Mesendoderm (in vitro differentiated cells): ENCODE measurements at regions not wholly inside any gene's neighbourhood (a gene's known extent, or its start where the extent isn't known, plus 50 kb on each side); places are given as distances from the start of the nearest gene placed in this dataset.

ENCODE experiments used
- DNase-seq: peaks from one replicate; pipeline ENCODE4 v3.0.0; 2013
- H2AK5ac ChIP-seq: 2 replicates; pipeline ENCODE4 v1.6.1; 2013; ENCODE audit warnings: low read length, inconsistent platforms
- H2BK120ac ChIP-seq: 2 replicates; pipeline ENCODE4 v1.6.1; 2013; ENCODE audit warnings: low read depth, mild to moderate bottlenecking, low read length, moderate library complexity, mixed read lengths
- H2BK15ac ChIP-seq: replicated peaks from 2 replicates; pipeline ENCODE4 v1.6.1; 2013; ENCODE audit warnings: low read depth, mild to moderate bottlenecking, moderate library complexity
- H2BK5ac ChIP-seq: 2 replicates; pipeline ENCODE4 v1.6.1; 2013; ENCODE audit warnings: low read length, inconsistent platforms
- H3K18ac ChIP-seq: 2 replicates; pipeline ENCODE4 v1.6.1; 2013; ENCODE audit warnings: mild to moderate bottlenecking, low read length, mixed read lengths
- H3K23ac ChIP-seq: one replicate; pipeline ENCODE4 v1.6.1; 2013; ENCODE audit warnings: low read length
- H3K27ac ChIP-seq: 2 replicates; pipeline ENCODE4 v1.5.1; 2013; ENCODE audit warnings: low read depth, mild to moderate bottlenecking, inconsistent platforms, low read length, moderate library complexity
- H3K27me3 ChIP-seq: 2 replicates; pipeline ENCODE4 v1.6.1; 2013; ENCODE audit warnings: low read length, control low read depth, mild to moderate bottlenecking, inconsistent platforms; ENCODE audit not compliant: insufficient read depth, poor library complexity
- H3K36me3 ChIP-seq: 2 replicates; pipeline ENCODE4 v1.6.1; 2013; ENCODE audit warnings: low read length, inconsistent platforms; ENCODE audit not compliant: control insufficient read depth, insufficient read depth
- H3K4ac ChIP-seq: one replicate; pipeline ENCODE4 v1.6.1; 2013; ENCODE audit warnings: low read depth, mild to moderate bottlenecking, low read length, moderate library complexity
- H3K4me1 ChIP-seq: 2 replicates; pipeline ENCODE4 v1.6.1; 2013; ENCODE audit warnings: low read depth, low read length, inconsistent platforms; ENCODE audit not compliant: control insufficient read depth
- H3K4me2 ChIP-seq: 2 replicates; pipeline ENCODE4 v1.6.1; 2013; ENCODE audit warnings: low read length
- H3K4me3 ChIP-seq: 2 replicates; pipeline ENCODE4 v1.5.1; 2013; ENCODE audit warnings: mild to moderate bottlenecking, low read length
- H3K56ac ChIP-seq: one replicate; pipeline ENCODE4 v1.6.1; 2013; ENCODE audit warnings: low read length
- H3K79me1 ChIP-seq: 2 replicates; pipeline ENCODE4 v1.6.1; 2013; ENCODE audit warnings: low read length, inconsistent platforms
- H3K79me2 ChIP-seq: 2 replicates; pipeline ENCODE4 v1.6.1; 2013; ENCODE audit warnings: mild to moderate bottlenecking, low read length; ENCODE audit not compliant: control insufficient read depth, insufficient read depth
- H3K9ac ChIP-seq: 2 replicates; pipeline ENCODE4 v1.6.1; 2013; ENCODE audit warnings: low read length, inconsistent platforms
- H4K5ac ChIP-seq: one replicate; pipeline ENCODE4 v1.6.1; 2013; ENCODE audit warnings: low read length
- H4K8ac ChIP-seq: one replicate; pipeline ENCODE4 v1.6.1; 2013; ENCODE audit warnings: low read depth, mild to moderate bottlenecking, control low read depth, low read length, moderate library complexity
- WGBS: extraction: QIAGEN DNeasy Blood & Tissue Kit; methylation state at CpG from one replicate; pipeline ENCODE4 v1.1.7; 2013; ENCODE audit warnings: low lambda C conversion rate, missing lambda C conversion rate; ENCODE audit not compliant: insufficient coverage; ENCODE audit errors: extremely low coverage; 5-methylcytosine and 5-hydroxymethylcytosine counted together

GRCh38 chrX:88660836-88661235 lies 86.2 kb upstream of the CPXCR1 start:
- Histone ChIP-seq H4K5ac (no peak overlapping the region), H4K8ac (no peak overlapping the region), H3K56ac (no peak overlapping the region), H2AK5ac (no peak overlapping the region), H3K4me2 (no peak overlapping the region), H3K79me1 (no peaks in the 10 kb centered on the region), H3K4ac (no peak overlapping the region), H3K27me3 (no peaks in the 10 kb centered on the region), H3K9ac (no peak overlapping the region), H2BK5ac (no peak overlapping the region), H3K4me3 (no peak overlapping the region), H3K18ac (no peak overlapping the region), H3K4me1 (no peaks in the 10 kb centered on the region), H3K23ac (no peak overlapping the region), H2BK120ac (no peak overlapping the region), H2BK15ac (no peak overlapping the region), H3K79me2 (no peaks in the 10 kb centered on the region), H3K36me3 (no peaks in the 10 kb centered on the region), H3K27ac (no peak overlapping the region)
- no peak for DNase-seq
- WGBS, result no CpG with 5 or more reads among the region's 1 CpG

GRCh38 chrX:88672261-88672660 lies 74.8 kb upstream of the CPXCR1 start:
- Histone ChIP-seq H2BK5ac (no peak overlapping the region), H3K27ac (no peak overlapping the region), H3K36me3 (no peaks in the 10 kb centered on the region), H2BK120ac (no peak overlapping the region), H3K79me2 (no peaks in the 10 kb centered on the region), H3K4me3 (no peak overlapping the region), H3K9ac (no peak overlapping the region), H3K27me3 (no peaks in the 10 kb centered on the region), H4K5ac (no peak overlapping the region), H2BK15ac (no peak overlapping the region), H3K4ac (no peak overlapping the region), H4K8ac (no peak overlapping the region), H3K56ac (no peak overlapping the region), H3K23ac (no peak overlapping the region), H2AK5ac (no peak overlapping the region), H3K79me1 (no peaks in the 10 kb centered on the region), H3K4me2 (no peak overlapping the region), H3K18ac (no peak overlapping the region), H3K4me1 (no peaks in the 10 kb centered on the region)
- no peak for DNase-seq
- no CpG with 5 or more reads among the region's 4 CpGs for WGBS
